ENCODE measurements at regions not wholly inside any gene's neighbourhood (a gene's known extent, or its start where the extent isn't known, plus 50 kb on each side); places are given as distances from the start of the nearest gene placed in this dataset.

GRCh38 chr3:22615790-22616189 lies 587.3 kb upstream of the UBE2E2 start:
- no peak overlapping the region for H3K4me3 ChIP-seq
- H3K36me3 ChIP-seq = no peaks in the 10 kb centered on the region
- H3K27me3 ChIP-seq = no peaks in the 10 kb centered on the region
- no peak overlapping the region for H3K27ac ChIP-seq
- WGBS, 2 donors = 26 to 53% methylated on average over 2 of the region's 2 CpGs
- intact Hi-C loops (cut with DNase I) = no loop called here
- H3K9me3 ChIP-seq = no peaks in the 10 kb centered on the region
- H3K4me1 ChIP-seq = no peaks in the 10 kb centered on the region
- no peak for TF ChIP-seq CTCF (IDR thresholded peaks at IDR 0.05)
- no peak for TF ChIP-seq POLR2A (IDR thresholded peaks at IDR 0.05)
- TF ChIP-seq EP300 (IDR thresholded peaks at IDR 0.05) = no peak
- no peak for TF ChIP-seq POLR2AphosphoS5 (IDR thresholded peaks at IDR 0.05)
- no peak for DNase-seq

GRCh38 chr3:22617372-22617771 lies 585.8 kb upstream of the UBE2E2 start:
- intact Hi-C loops (cut with DNase I) = no loop called here
- WGBS, 2 donors = 13 to 44% methylated on average over 1 of the region's 1 CpG
- no peak for DNase-seq

GRCh38 chr3:22620498-22620897 lies 582.6 kb upstream of the UBE2E2 start:
- Histone ChIP-seq H3K36me3 (no peaks in the 10 kb centered on the region), H3K4me1 (no peaks in the 10 kb centered on the region), H3K27ac (no peak overlapping the region), H3K9me3 (no peaks in the 10 kb centered on the region), H3K4me3 (no peak overlapping the region), H3K27me3 (no peaks in the 10 kb centered on the region)
- 89 to 91% methylated on average over 1 of the region's 1 CpG for WGBS, 2 donors
- no peak for DNase-seq
- intact Hi-C loops (cut with DNase I) = no loop called here
- TF ChIP-seq CTCF (IDR thresholded peaks at IDR 0.05) (no peak), POLR2A (IDR thresholded peaks at IDR 0.05) (no peak), EP300 (IDR thresholded peaks at IDR 0.05) (no peak), POLR2AphosphoS5 (IDR thresholded peaks at IDR 0.05) (no peak)

More at GRCh38 chr3:22617372-22617771, 585.8 kb upstream of the UBE2E2 start:
- no peaks in the 10 kb centered on the region for H3K27me3 ChIP-seq
- H3K27ac ChIP-seq = no peak overlapping the region
- no peaks in the 10 kb centered on the region for H3K36me3 ChIP-seq
- no peaks in the 10 kb centered on the region for H3K4me1 ChIP-seq
- no peak overlapping the region for H3K4me3 ChIP-seq
- H3K9me3 ChIP-seq = no peaks in the 10 kb centered on the region
- no peak for TF ChIP-seq CTCF (IDR thresholded peaks at IDR 0.05)
- TF ChIP-seq POLR2A (IDR thresholded peaks at IDR 0.05) = no peak
- no peak for TF ChIP-seq POLR2AphosphoS5 (IDR thresholded peaks at IDR 0.05)
- no peak for TF ChIP-seq EP300 (IDR thresholded peaks at IDR 0.05)

GRCh38 chr3:22621205-22621809 lies 581.8 kb upstream of the UBE2E2 start:
- TF ChIP-seq POLR2AphosphoS5 (IDR thresholded peaks at IDR 0.05) (no peak), POLR2A (IDR thresholded peaks at IDR 0.05) (no peak), EP300 (IDR thresholded peaks at IDR 0.05) (no peak), CTCF (IDR thresholded peaks at IDR 0.05) (no peak)
- H3K9me3 ChIP-seq = no peaks in the 10 kb centered on the region
- no peaks in the 10 kb centered on the region for H3K36me3 ChIP-seq
- no peak overlapping the region for H3K4me3 ChIP-seq
- no peaks in the 10 kb centered on the region for H3K27me3 ChIP-seq
- H3K27ac ChIP-seq = no peak overlapping the region
- WGBS, 2 donors = 79 to 88% methylated on average over 4 of the region's 4 CpGs
- H3K4me1 ChIP-seq = no peaks in the 10 kb centered on the region
- no peak for DNase-seq
- intact Hi-C loops (cut with DNase I) = no loop called here

GRCh38 chr3:22627993-22628499 lies 575.1 kb upstream of the UBE2E2 start:
- TF ChIP-seq CTCF (IDR thresholded peaks at IDR 0.05) = no peak
- no peak for TF ChIP-seq POLR2A (IDR thresholded peaks at IDR 0.05)
- TF ChIP-seq EP300 (IDR thresholded peaks at IDR 0.05) = no peak
- Histone ChIP-seq H3K4me3 (no peak overlapping the region), H3K27ac (no peak overlapping the region), H3K36me3 (no peaks in the 10 kb centered on the region), H3K4me1 (no peaks in the 10 kb centered on the region), H3K9me3 (peaks cover 0 to 6% (median 1%) of the 10 kb centered on the region in 4 donors), H3K27me3 (no peaks in the 10 kb centered on the region)
- no peak for DNase-seq
- intact Hi-C loops (cut with DNase I) = no loop called here
- 93 to 96% methylated on average over 3 of the region's 3 CpGs for WGBS, 2 donors
